ENCODE measurements at regions not wholly inside any gene's neighbourhood (a gene's known extent, or its start where the extent isn't known, plus 50 kb on each side); places are given as distances from the start of the nearest gene placed in this dataset.
"Not testable (repeated sequence)": the region's sequence is repeated elsewhere in the genome, so short reads cannot be mapped to it uniquely, and the experiment has no call there.

- DNase-seq = not testable (repeated sequence)
These were observed 121.7 kb downstream of the ATP6V0E2 start for GRCh38 chr7:149995369-149996026.

GRCh38 chr7:150000780-150001599, 127.2 kb downstream of the ATP6V0E2 start:
- not testable (repeated sequence) for DNase-seq

DNA sequence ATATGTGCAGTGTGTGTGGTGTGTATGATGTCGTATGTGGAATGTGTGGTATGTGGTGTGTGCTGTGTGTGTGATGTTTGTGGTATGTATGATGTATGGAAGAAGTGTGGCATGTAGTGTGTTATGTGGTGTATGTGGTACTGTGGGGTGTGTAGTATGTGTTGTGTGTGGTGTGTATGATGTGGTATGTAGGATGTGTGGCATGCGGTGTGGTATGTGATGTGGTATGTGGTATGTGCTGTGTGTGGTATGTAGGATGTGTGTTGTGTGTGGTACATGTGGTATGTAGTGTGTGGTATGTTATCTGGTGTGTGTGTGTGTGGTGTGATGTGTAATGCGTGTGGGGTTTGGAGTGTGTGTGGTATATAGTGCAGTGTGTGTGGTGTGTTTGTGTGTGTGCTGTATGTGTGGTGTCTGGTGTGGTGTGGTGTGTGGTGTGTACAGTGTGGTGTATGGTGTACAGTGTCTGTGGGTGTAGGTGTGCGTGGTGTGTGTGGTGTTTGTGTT, 129.6 kb downstream of the ATP6V0E2 start:
- no peak for DNase-seq

DNA sequence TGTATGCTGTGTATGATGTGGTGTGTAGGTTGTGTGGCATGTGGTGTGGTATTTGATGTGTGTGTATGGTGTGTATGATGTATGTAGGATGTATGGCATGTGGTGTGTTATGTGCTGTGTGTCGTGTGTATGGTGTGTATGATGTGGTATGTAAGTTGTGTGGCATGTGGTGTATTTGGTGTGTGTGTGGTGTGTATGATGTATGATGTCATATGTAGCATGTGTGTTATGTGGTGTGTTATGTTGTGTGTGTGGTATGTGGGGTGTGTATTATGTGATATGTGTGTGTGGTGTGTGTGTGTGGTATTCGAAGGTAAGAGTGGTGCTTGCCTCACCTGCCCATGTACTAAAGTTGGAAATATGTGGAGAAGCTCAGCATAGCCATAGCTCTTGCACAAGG, 130.2 kb downstream of the ATP6V0E2 start:
- DNase-seq = not testable (repeated sequence)

DNA sequence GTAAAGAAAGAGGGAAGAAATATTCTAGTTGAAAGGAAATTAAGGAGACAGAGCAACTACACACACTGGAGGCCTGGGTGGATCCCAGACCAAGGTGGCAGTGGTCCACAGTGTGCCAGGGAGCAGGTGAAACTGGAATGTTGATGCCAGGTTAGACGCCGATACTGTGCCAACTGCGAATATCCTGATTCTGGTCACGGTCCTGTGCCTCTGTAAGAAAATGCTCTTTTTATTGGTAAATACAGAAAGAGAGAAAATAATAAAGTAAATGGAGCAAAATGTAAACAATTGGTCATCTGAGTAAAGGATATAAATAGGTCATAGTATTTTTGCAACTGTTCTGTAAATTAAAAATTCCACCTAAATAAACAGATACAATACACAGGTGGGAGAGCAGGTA, 131.1 kb downstream of the ATP6V0E2 start:
- DNase-seq = not testable (repeated sequence)

DNA sequence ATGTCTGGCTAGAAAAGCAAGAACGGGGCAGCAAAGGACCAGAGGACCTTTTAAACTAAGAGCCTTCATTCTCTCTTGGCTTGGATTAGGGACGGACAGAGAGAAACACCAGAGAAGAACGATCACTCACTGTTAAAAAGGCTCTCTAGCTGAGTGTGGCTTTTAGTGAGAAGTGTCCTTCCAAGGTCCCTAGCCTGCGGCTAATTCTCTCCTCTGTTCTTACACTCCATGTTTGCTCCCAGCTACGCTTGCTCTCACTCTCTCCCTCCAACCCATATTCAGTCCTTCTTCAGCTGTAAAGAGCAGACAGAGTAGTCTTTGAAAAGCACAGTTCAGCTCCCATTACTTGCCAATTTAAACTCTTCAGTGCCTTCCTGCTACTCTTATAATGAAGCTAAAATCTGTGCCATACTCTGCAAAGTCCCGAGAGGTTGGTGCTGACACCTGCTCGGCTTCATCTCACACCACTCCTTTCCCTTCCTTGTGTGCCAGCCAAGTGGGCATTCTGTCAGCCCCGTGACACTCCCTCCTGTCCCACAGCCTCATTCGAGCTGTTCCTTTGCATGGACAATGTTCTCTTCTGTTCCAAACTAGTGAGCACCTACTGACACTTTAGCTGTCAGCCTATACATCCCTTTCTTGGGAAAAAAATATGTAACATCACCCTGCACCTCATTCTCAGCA, 136.0 kb downstream of the ATP6V0E2 start:
- DNase-seq = not testable (repeated sequence)

DNA sequence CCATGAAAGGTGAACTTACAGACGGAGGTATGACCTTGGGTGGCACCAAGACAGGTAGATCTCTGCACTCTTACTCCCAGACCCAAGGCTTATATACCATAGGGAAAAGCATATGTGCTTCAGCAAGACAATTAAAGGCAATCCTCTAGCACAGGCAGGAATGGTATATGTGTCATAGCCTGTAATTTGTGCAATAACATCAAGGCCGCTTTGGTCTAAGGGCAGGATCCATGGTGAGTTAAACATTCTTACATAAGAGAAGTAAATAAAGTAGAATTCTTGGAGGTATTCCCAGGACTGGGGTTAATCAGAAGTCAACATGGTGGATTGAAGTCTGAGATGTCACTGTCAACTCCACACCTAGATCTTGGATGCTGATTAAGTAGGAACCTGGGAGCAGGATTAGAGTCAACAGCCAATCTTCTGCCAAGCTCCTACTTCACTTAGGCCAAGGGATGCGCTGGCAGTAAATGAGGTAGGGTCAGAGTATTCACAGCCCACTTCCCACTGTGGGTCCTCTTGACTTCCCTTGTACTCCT, 143.0 kb downstream of the ATP6V0E2 start:
- DNase-seq = not testable (repeated sequence)

DNA sequence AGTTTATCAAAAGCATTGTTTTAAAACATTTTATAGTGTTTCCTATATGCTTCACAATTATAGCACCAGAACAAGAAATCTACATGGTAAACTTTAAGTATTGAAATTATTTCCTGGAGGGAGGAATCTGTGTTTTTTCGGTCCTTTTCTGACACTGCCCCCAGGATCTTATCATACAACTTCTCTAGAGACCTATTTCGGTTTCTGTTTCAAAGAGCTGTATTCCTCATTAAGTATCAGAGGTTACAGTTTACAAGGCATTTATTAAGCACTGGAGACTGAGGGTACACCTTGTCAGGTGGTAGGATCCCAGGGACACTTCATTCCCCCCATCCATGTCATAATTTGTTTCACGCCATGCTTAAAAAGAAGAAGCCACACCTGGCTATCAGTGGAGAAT, 146.4 kb downstream of the ATP6V0E2 start:
- not testable (repeated sequence) for DNase-seq

DNA sequence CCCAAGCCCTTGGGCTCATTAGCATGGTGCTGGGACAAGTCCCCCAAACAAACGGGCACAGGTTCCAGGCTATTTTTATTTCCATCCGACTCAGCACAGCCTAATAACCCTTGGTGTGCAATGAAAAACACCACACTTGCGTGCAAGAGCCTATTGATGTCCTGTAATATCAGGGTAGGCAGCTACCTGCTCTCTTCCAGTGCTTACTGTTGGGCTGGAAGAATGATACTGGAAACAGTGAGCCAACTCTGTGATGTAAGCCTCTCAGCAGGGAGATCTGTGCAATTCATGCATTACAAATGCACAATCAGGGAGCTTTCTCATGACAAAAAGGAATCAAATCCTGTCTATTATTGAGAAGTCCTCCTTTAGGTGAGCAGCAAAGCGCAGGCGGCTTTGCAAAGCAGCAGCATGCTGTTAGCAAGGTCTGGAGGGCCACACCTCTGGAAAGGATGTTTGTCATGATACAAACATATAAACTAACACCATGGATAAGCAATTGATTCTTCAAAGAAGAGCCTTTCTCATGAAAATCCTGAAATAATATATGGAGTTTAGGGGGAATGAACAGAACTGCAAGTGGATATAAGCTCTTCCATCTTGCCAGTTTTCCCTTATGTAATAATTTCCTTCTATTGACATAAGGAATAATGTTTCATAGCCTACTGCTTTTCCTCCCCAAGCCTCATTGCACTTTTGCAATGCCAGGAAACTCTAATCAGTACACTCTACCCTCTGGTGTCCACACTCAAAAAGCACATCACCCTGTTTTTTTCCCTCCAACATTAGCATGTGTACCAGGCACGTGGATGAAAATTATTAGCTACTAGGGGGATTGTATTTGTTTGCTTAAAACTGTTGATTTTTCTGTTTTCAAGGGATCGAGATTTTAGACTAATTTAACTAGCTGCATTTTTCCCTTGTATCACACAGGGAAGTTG, 151.1 kb downstream of the ATP6V0E2 start:
- DNase-seq = not testable (repeated sequence)

DNA sequence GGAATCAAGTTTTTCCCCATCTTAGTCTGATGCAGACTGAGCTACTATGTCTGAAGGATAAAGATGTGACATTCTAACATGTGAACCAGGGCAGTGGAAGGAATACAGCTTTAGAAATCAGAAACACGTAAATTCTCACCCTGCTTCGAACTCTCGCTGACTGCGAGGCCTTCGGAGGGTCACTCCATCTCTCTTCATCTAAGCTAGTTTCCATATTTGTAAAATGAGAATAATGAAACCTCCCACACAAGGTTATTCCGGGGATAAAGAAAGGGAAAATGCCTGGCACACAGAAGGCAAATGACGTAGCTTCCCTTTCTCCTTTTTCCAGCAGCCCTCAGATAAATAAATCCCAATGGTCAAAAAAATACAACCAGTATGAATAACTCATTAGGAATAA, 152.0 kb downstream of the ATP6V0E2 start:
- not testable (repeated sequence) for DNase-seq

- not testable (repeated sequence) for DNase-seq
These were observed 154.7 kb downstream of the ATP6V0E2 start for GRCh38 chr7:150028344-150029012.

- DNase-seq = not testable (repeated sequence)
These were observed 155.2 kb downstream of the ATP6V0E2 start for GRCh38 chr7:150029013-150029389.

DNA sequence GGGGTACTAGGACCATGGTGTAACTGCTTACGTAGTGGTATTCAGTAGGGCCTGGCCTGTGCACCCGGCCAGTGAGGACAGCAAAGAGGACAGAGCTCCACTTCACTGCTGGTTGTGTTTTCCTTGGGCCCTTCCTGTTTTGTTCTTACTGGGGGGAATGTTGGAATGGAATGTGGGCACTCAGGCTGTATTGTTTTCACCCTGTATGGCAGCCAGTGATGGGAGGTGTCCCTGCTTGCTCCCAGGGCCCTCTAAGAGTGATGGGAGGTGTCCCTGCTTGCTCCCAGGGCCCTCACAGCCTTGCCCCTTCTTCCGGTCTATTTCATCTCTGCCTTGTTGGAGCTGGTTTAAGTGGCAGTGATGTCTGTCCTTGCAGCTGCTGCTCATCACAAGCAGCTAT, 158.0 kb downstream of the ATP6V0E2 start:
- not testable (repeated sequence) for DNase-seq

- DNase-seq = not testable (repeated sequence)
These were observed 159.9 kb downstream of the ATP6V0E2 start for GRCh38 chr7:150033711-150034110.

DNA sequence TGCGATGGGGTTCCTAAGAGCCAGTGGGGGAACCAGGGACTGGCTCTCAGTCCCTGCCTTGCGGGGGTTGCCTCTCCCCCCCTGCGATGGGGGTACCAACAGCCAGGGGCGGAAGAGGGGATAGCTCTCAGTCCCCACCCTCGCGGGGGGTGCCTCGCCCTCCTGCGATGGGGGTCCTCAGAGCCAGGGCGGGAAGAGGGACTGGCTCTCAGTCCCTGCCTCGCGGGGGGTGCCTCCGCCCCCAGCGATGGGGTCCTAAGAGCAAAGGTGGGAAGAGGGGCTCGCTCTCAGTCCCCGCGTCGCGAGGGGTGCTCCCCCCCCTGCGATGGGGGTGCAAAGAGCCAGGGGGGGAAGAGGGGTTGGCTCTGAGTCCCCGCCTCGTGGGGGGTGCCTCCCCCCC, 162.0 kb downstream of the ATP6V0E2 start:
- not testable (repeated sequence) for DNase-seq

DNA sequence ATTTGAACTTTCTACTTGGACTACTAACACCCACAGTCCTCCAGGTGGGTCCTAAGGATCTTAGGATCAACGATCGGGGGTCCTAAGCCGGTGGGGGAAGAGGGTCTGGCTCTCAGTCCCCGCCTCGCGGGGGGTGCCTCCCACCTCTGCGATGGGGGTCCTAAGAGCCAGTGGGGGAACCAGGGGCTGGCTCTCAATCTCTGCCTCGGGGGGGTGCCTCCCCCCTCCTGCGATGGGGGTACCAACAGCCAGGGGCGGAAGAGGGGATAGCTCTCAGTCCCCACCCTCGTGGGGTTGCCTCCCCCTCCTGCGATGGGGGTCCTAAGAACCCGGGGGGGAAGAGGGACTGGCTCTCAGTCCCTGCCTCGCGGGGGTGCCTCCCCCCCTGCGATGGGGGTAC, 165.3 kb downstream of the ATP6V0E2 start:
- not testable (repeated sequence) for DNase-seq

- not testable (repeated sequence) for DNase-seq
These were observed 168.5 kb downstream of the ATP6V0E2 start for GRCh38 chr7:150042281-150042680.

GRCh38 chr7:150044771-150045170, 171.0 kb downstream of the ATP6V0E2 start:
- not testable (repeated sequence) for DNase-seq

- DNase-seq = not testable (repeated sequence)
These were observed 171.8 kb downstream of the ATP6V0E2 start for GRCh38 chr7:150045596-150045995.

Measured in skin of body (tissue), 1 donor.